G401.6 (cell line): ENCODE measurements at regions not wholly inside any gene's neighbourhood (a gene's known extent, or its start where the extent isn't known, plus 50 kb on each side); places are given as distances from the start of the nearest gene placed in this dataset.
"Not testable (repeated sequence)": the region's sequence is repeated elsewhere in the genome, so short reads cannot be mapped to it uniquely, and the experiment has no call there.

Experiments used
- FAIRE-seq: peaks from 2 replicates; lab custom pipeline; 2012; peaks lifted over from hg19 to GRCh38; lab: Jason Lieb, UNC

GRCh38 chr10:30763918-30764317, 134.4 kb upstream of the LYZL2 start:
- FAIRE-seq, result no peak

- FAIRE-seq, result no peak
Measured at GRCh38 chr10:30762620-30763019, 133.1 kb upstream of the LYZL2 start.

GRCh38 chr10:30759423-30759822, 129.9 kb upstream of the LYZL2 start:
- no peak for FAIRE-seq

GRCh38 chr10:30758338-30758737, 128.8 kb upstream of the LYZL2 start:
- no peak for FAIRE-seq

GRCh38 chr10:30756896-30757295, 127.3 kb upstream of the LYZL2 start:
- FAIRE-seq, result no peak

- no peak for FAIRE-seq
Measured at GRCh38 chr10:30756151-30756550, 126.6 kb upstream of the LYZL2 start.

- FAIRE-seq, result no peak
Measured at GRCh38 chr10:30755441-30755953, 125.9 kb upstream of the LYZL2 start.

GRCh38 chr10:30752481-30752881, 122.9 kb upstream of the LYZL2 start:
- no peak for FAIRE-seq

GRCh38 chr10:30751678-30752331, 122.3 kb upstream of the LYZL2 start:
- FAIRE-seq, result no peak

GRCh38 chr10:30750971-30751677, 121.6 kb upstream of the LYZL2 start:
- no peak for FAIRE-seq

GRCh38 chr10:30749385-30749784, 119.8 kb upstream of the LYZL2 start:
- no peak for FAIRE-seq

- FAIRE-seq, result no peak
Measured at GRCh38 chr10:30748152-30748973, 118.8 kb upstream of the LYZL2 start.

GRCh38 chr10:30747633-30748032, 118.1 kb upstream of the LYZL2 start:
- FAIRE-seq, result no peak

GRCh38 chr10:30745953-30746352, 116.4 kb upstream of the LYZL2 start:
- FAIRE-seq, result no peak

GRCh38 chr10:30744106-30744505, 114.6 kb upstream of the LYZL2 start:
- FAIRE-seq, result no peak

- FAIRE-seq, result no peak
Measured at GRCh38 chr10:30743586-30743985, 114.0 kb upstream of the LYZL2 start.

- FAIRE-seq, result no peak
Measured at GRCh38 chr10:30742471-30742870, 112.9 kb upstream of the LYZL2 start.

- FAIRE-seq, result not testable (repeated sequence)
Measured at GRCh38 chr10:30740774-30741173, 111.2 kb upstream of the LYZL2 start.

GRCh38 chr10:30738416-30738815, 108.9 kb upstream of the LYZL2 start:
- no peak for FAIRE-seq

GRCh38 chr10:30737931-30738391, 108.4 kb upstream of the LYZL2 start:
- no peak for FAIRE-seq

- FAIRE-seq, result no peak
Measured at GRCh38 chr10:30736685-30737232, 107.2 kb upstream of the LYZL2 start.

GRCh38 chr10:30734901-30735300, 105.3 kb upstream of the LYZL2 start:
- FAIRE-seq, result no peak

- no peak for FAIRE-seq
Measured at GRCh38 chr10:30732671-30733070, 103.1 kb upstream of the LYZL2 start.
